Stimulated activated CD4-positive, alpha-beta T cell treated with anti-CD3 and anti-CD28 coated beads, Interleukin-12 subunit alpha, Interleukin-12 subunit beta, amount 100 ng/mL, for 48 hours (primary cell): ENCODE measurements at regions not wholly inside any gene's neighbourhood (a gene's known extent, or its start where the extent isn't known, plus 50 kb on each side); places are given as distances from the start of the nearest gene placed in this dataset.
"Not testable (repeated sequence)": the region's sequence is repeated elsewhere in the genome, so short reads cannot be mapped to it uniquely, and the experiment has no call there.

ENCODE experiments used
- DNase-seq, 3 donors: peaks; one replicate each; pipeline ENCODE4 v3.0.0-alpha.2; 2020; ENCODE audit warnings: low read depth in 2 of 3, low spot score in 1 of 3

DNA sequence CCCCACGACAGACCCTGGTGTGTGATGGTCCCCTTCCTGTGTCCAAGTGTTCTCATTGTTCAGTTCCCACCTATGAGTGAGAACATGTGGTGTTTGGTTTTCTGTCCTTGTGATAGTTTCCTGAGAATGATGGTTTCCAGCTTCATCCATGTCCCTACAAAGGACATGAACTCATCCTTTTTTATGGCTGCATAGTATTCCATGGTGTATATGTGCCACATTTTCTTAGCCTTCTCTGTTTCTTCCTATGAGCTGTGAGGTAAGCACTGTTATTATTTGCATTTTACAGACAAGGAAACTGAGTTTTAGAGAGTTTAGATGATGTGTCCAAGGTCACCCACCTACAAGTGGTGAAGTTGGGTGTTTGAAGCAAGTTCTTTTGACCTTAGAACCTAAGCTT is 51.1 kb upstream of the BNC1 start:
- not testable (repeated sequence) for DNase-seq

DNA sequence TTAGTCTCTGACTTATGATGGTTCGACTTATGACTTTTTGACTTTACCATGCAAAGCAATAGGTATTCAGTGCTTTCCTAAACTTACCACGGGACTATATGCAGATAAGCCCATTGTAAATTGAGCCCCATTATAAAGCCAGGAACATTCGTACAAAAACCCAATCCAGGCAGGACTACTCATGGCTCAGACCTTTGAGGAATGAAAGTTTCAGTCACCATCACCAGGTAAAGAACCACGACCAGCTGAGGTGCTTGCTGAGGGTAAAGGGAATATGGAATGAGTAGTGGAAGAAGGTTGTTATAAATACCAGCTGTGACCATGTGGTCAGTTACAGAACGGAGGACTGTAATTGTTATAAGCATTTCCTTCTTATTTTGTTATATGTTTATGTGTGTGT is 54.9 kb upstream of the BNC1 start:
- DNase-seq: no peak

DNA sequence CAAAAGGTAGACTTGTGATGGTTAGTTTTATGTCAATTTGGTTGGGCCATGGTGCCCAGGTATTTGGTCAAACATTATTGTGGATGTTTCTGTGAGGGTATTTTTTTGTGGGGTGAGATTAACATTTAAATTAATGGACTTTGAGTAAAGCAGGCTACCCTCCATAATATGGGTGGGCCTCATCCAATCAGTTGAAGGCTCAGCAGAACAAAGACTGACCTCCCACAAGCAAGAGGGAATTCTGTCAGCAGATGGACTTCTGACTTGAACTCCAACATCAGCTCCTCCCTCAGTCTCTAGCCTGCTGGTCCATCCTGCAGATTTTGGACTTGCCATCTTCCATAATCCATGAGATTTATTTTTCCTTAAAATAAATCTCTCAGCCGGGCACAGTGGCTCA is 55.6 kb upstream of the BNC1 start:
- DNase-seq: no peak

DNA sequence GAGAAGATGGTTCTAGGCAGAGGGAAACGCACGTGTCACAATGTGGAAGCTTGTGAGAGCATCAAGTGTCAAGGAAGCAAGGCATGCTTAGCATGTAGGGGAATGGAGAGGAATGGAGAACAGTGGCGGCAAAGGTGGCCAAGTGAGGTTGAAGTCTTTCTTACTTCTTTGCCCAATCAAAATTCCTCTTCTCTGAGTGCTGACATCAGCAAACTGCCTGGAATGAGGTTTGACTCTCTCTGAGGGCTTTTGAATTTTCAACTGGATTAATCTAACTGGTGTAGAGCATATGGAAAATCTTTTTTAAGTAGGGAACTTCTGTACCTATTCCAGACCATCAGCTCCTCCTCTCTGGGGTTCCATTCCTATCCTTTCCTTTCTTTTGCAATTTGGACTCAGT is 61.9 kb upstream of the BNC1 start:
- no peak for DNase-seq

DNA sequence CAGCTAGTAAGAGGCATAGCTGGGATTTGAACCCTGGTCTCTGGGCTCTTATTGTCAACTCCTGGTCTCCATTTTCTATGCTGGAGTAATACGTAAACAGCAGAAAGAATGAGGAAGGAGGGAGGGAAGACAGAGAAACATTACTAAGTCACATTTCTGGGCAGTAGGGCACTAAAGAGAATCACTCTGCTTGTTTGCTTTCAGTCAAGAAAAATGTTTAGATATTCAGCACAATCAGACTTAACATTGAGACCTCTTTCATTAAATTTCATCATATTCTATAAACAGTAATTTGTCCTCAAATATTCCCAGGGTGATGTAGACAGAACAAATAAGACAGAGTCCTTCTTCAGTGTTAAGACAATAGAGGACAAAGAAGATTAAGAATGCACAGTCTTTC is 67.7 kb upstream of the BNC1 start:
- no peak for DNase-seq

DNA sequence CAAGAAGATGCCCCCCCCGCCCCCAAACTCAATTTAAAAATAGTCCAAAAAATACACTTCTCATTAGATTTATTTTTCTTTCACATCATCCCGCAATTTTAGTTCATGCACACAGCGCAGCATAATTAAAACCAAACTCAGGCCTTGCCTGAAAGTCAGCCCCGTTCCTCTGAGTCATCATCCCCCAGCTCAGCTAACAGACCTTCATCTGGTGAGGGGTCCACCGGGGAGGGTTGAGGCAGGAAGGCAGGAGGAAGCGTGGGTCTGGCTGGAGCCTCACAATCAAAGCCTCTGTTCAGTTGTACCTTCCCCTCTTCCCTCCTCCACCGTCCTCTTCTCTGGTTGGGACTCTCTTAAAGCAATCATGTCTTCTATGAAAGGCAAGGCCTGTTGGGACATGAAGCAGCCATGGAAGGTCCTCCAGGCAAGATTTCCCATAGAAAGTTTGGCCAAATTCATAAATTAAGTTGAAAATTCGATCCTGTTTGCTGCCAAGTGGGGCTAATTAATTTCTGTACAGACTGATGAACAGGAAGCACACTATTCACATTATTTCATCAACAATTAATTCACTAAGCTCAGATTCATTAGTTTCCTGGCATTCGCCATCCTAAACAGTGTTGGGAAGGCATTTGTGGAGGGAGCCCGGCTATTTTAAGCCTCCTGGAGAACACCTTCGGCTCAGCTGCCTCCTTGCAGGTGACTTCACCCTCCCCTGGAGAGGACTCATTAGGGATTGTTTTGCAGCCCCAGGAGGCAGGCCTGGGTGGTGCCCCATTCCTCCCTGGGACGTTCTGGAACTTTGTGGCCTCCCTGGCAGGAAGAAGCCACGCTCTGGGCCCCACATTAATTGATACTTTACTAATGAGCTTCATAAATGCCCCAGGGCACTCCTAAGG is 72.3 kb upstream of the BNC1 start:
- no peak for DNase-seq

DNA sequence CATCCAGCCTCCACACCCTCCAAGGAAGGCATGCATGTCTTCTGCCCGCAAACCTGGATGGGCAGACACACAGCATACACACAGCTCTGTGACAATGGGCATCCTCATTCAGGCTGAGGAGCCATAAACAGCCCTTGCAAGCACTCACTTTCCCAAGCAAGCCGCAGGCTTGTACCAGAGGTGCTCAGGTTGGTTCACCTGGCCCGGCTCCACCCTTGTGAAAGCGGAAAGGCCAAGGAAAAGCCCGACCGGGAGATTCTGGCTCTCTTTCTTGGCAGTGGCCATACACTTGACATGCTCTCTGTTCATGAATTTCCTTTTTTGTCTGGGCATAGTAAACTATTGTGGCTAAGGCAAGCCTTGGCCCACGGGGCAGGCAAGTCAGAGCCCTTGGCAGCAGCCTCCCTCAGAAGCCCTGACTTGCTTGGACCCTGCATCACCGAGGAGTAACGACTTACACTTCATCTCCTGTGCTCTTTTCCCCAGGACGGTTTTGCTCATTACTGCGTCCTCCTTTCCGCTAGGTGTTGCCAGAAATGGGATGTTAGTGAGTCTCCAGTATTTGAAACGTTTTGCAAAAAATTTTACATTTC is 74.6 kb upstream of the BNC1 start:
- DNase-seq: no peak

DNA sequence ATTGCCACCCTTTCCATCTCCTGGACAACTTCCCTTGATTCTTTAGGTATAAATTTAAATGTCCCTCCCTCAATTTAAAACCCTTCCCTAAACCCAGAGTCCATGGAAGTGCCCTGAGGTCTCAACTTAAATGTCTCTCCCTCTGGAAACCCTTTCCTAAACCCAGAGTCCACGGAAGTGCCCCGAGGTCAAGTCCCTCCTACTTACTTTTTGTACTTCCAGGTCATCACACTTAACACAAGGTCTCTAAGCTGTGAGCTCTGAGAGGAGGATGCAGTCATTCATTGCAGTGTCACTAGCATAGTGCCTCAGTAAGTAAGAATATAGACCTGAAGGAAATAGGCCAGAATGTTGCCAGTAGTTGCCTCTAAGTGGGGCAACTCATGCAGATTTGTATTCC is 78.2 kb upstream of the BNC1 start:
- DNase-seq: no peak

DNA sequence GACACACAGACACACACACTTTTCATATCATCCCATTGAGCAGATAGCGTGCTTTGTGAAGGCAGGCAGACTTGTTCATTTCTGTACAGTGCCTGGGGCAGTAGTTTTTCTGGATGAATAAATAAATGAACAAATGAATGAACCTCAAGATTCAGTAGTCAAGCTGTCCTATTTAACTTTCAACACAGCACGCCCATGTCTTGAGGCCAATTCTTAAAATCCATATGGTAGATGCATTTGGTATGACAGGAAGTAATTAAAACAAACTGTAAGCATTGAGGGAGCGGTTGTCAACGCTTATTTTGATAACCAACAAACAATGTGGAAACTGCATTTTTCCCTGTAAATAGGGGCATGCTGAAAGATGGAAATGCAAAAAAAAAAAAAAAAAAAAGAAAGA is 80.0 kb upstream of the BNC1 start:
- no peak for DNase-seq

DNA sequence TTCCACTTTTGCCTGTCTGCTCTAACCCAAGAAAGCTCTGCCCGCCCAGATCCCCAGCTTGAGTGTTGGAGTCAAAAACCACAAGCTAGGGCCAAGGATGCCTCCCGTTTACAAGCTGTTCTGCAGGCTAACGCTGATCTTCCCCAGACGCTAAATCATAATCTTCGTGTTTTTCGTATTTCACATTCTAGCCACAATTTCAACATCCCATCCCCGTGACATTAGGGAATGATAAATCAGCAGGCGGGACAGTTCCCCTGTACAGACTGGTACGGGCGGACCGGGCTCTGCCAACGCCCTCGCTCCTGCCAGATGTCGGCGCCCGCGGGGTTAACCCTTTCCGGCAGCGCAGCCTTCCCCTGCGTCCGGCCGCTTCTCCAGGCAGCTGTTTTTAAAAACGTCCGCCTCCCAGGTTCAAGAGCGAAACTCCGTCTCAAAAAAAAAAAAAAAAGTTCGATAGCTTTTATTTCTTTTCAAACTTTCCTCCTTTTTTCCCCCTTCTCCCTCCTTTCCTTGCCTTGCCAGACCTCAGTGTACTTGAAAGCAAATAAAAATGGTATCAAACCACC is 81.0 kb upstream of the BNC1 start:
- DNase-seq: no peak

DNA sequence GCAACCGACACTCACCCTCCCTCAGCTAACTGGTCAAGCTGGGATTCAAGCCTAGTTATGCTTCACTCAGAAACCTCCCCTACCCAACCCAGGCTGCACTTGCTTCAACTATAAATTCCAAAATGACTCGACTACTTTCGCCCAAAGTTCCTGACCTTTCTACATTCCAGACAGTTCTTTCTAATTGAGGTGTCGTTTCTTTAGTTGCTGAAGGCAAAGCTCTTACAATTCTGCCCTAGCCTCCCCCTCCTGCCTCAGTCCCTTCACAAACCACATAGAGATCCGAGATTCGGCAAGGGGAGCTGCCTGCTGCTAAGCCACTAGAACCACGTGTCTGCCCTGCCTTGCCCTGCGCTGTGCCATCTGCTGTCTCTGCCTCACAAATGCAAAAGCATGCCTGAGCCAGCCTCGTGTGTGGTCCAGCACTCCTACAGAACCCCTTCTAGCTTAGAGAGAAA is 74.7 kb upstream of the SH3GL3 start:
- DNase-seq: no peak

DNA sequence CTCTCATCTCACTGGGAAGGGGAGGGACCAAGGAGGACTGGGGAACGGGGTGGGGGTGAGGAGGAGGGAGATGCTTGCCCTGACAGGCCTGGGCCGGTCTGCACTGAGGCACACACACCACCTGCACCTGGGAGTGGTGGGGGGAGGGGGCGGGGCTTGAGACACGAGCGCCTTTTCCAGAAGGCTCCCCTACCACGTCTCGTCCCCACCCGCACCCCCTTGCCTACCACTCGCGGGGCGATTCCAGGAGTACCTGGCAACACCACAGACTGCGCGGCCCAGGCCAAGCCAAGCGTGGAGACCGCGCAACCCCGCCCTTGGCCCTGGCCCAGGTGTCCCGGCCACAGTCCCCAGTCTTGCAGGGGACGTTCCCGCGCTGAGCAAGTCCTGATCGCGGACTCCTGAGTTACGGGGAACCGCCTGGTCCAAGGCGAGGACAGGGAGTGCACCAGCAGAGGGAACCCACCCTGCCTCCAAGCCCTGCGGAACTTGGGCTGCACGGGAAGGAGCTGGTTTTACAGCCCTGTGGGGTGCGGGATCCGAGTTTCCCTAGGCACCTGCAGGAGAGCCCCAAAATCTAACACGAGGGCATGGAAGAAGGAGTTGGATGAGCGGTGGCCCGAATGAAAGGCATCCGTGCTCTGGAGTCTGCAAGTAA is 68.1 kb upstream of the SH3GL3 start:
- no peak for DNase-seq

DNA sequence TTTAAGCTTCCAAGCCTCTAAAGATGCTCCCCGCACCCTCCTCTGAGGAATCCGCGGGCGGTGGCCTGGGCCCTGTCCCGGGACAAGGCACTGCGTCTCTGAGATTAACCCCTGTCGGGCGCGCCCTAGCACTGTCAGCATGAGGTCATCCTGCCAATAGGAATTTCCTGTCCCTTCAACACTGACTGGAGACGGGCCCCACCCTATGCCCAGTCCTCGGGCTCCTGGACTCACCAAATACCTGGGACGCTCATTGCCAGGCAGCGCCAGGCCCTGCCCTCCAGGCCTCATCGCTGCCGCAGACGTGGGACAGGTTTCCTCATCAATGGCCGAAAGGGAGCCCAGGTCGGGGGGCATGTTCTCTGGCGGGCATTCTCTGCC is 67.6 kb upstream of the SH3GL3 start:
- no peak for DNase-seq

DNA sequence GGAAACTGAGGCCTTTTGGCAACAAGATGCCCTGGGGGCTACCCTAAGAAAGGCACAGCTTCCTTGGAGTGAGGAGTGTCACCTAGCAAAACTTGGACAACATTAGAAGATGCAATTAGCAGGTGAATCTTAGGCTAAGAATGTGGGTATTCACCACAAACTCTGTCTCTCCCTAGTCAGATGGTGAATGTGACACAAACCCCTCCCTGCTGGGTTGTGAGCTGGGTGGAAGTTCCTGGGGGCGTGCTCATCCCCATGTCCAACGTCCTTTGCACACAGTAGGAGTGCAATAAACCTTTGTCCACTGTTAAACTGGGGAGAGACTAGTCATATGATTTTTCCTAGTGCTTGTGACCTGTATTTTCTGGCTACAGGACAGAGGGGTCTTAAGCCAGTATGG is 67.1 kb upstream of the SH3GL3 start:
- DNase-seq: no peak

DNA sequence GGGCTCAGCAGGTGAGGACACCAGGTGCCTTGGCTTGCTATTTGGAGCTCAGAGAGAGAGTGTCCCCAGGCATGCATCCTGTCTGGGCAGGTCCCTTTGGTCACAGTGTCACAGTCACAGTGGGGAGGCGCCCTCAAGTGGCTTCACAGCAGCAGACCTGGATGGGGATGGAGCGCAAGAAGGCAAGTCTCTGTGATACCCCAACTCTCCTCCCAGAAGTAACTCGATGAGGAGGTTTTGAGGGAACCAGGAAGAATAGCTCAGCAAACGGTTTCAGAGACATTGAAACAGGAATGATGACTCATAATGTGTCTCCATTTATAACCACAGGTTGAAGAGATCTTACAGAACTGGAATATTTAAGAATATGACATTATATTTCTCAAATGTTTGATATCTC is 66.5 kb upstream of the SH3GL3 start:
- peak; percentile 15 to 23 (median 15) for DNase-seq

DNA sequence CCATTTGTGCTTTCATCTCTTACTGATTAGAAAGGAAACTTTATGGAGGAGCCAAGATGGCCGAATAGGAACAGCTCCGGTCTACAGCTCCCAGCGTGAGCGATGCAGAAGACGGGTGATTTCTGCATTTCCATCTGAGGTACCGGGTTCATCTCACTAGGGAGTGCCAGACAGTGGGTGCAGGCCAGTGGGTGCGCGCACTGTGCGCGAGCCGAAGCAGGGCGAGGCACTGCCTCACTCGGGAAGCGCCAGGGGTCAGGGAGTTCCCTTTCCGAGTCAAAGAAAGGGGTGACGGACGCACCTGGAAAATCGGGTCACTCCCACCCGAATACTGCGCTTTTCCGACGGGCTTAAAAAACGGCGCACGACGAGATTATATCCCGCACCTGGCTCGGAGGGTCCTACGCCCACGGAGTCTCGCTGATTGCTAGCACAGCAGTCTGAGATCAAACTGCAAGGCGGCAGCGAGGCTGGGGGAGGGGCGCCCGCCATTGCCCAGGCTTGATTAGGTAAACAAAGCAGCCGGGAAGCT is 63.5 kb upstream of the SH3GL3 start:
- not testable (repeated sequence) for DNase-seq

DNA sequence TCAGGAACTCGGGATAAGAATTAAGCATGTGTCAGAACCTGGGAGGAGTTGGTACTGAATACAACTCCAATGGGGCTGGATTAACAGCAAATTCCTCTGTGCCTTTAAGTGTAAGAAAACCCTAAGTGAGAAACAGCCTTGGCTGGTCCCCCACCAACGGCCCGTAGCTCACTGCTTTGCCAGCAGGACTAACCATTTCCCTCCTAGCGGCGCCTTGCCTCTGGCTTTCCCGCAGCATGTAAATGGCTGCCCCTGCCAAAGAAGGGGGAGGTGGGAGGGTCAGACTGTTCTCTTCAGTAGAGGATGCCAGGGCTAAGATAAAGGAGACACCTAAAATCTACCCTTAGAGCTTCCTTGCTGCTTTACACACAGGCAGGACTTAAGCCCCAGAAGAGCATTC is 51.0 kb upstream of the SH3GL3 start:
- DNase-seq: no peak
